Vagina (tissue), 2 donors: ENCODE measurements at regions not wholly inside any gene's neighbourhood (a gene's known extent, or its start where the extent isn't known, plus 50 kb on each side); places are given as distances from the start of the nearest gene placed in this dataset.

Experiments
- POLR2A ChIP-seq, 2 donors: fragments of 450-650 bp; IDR thresholded peaks; one replicate each; pipeline ENCODE4 v1.6.1; 2017; ENCODE audit warnings: antibody characterized with exemption in 2 of 2, mild to moderate bottlenecking in 2 of 2, moderate library complexity in 2 of 2
- POLR2AphosphoS5 ChIP-seq, 2 donors: sonication (generic); formaldehyde crosslinking; IDR thresholded peaks; one replicate each; pipeline ENCODE4 v1.9.0; 2017; ENCODE audit warnings: antibody characterized with exemption in 2 of 2, mild to moderate bottlenecking in 2 of 2, low read depth in 1 of 2; ENCODE audit not compliant: insufficient read depth in 1 of 2
- TF ChIP-seq, protein P1 (sequence below), 3 experiments: fragments of 450-650 bp in 2 of 3; fragments of 200-600 bp in 1 of 3; sonication (generic) in 1 of 3; IDR thresholded peaks; one replicate each; pipeline ENCODE4 v1.5.1; 2017 to 2019; ENCODE audit warnings: antibody characterized with exemption in 3 of 3, mild to moderate bottlenecking in 2 of 3, moderate library complexity in 2 of 3

DNA sequence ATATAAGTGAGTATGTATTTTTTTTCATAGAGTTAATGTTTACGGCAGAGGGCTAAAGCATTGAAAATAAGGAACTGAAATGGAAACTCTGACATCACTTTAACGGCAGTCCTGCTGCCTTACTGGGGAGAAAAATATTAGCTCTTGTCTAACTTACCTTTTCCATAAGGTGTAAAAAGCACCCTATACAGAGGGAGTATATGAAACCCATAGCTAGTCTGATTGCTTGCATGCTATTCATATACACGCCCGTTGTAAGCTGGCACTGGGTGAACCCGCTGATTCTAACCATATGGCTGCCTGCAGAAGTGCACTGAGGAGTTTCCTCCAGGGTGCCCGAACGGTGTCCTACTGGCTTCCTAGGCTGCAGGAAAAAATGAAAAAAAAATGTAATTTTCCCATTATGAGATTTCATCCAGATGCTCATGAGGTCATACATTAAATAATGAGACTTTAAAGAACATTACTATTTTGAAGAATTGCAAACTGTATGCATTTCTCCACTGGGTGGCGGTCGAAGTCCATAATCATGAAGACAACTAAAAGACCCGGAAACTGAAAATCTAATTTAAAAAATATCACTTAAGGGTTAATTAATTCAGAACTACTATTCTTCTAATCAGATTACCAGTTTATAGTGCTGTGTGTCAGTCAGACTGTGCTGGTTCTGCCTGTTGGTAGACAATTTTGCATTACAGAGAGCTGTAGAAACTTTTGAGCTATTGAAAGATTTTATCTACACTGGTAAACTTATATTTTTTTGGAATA, 144.7 kb downstream of the ALX1 start:
- TF ChIP-seq POLR2A (IDR thresholded peaks at IDR 0.05), result no peak
- no peak for TF ChIP-seq POLR2AphosphoS5 (IDR thresholded peaks at IDR 0.05; ENCODE audit: insufficient read depth in 1 of 2, low read depth in 1 of 2)
- TF ChIP-seq, protein P1, sequence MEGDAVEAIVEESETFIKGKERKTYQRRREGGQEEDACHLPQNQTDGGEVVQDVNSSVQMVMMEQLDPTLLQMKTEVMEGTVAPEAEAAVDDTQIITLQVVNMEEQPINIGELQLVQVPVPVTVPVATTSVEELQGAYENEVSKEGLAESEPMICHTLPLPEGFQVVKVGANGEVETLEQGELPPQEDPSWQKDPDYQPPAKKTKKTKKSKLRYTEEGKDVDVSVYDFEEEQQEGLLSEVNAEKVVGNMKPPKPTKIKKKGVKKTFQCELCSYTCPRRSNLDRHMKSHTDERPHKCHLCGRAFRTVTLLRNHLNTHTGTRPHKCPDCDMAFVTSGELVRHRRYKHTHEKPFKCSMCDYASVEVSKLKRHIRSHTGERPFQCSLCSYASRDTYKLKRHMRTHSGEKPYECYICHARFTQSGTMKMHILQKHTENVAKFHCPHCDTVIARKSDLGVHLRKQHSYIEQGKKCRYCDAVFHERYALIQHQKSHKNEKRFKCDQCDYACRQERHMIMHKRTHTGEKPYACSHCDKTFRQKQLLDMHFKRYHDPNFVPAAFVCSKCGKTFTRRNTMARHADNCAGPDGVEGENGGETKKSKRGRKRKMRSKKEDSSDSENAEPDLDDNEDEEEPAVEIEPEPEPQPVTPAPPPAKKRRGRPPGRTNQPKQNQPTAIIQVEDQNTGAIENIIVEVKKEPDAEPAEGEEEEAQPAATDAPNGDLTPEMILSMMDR (IDR thresholded peaks at IDR 0.05), result no peak
